ENCODE measurements at regions not wholly inside any gene's neighbourhood (a gene's known extent, or its start where the extent isn't known, plus 50 kb on each side); places are given as distances from the start of the nearest gene placed in this dataset.
"Not testable (repeated sequence)": the region's sequence is repeated elsewhere in the genome, so short reads cannot be mapped to it uniquely, and the experiment has no call there.

- no peak for DNase-seq
These were observed 114.7 kb downstream of the ERMARD start for GRCh38 chr6:169866140-169866534.

GRCh38 chr6:169865346-169866139, 114.1 kb downstream of the ERMARD start:
- no peak for DNase-seq

- no peak for DNase-seq
These were observed 113.0 kb downstream of the ERMARD start for GRCh38 chr6:169864148-169865020.

- no peak for DNase-seq
These were observed 112.3 kb downstream of the ERMARD start for GRCh38 chr6:169863710-169864109.

- no peak for DNase-seq
These were observed 111.6 kb downstream of the ERMARD start for GRCh38 chr6:169862892-169863525.

- DNase-seq, result no peak
These were observed 110.8 kb downstream of the ERMARD start for GRCh38 chr6:169862043-169862891.

- DNase-seq, result no peak
These were observed 110.1 kb downstream of the ERMARD start for GRCh38 chr6:169861431-169862042.

- no peak for DNase-seq
These were observed 108.7 kb downstream of the ERMARD start for GRCh38 chr6:169859978-169860703.

- no peak for DNase-seq
These were observed 108.1 kb downstream of the ERMARD start for GRCh38 chr6:169859401-169859977.

- DNase-seq, result no peak
These were observed 107.5 kb downstream of the ERMARD start for GRCh38 chr6:169858935-169859351.

GRCh38 chr6:169858293-169858934, 107.0 kb downstream of the ERMARD start:
- no peak for DNase-seq

- no peak for DNase-seq
These were observed 106.2 kb downstream of the ERMARD start for GRCh38 chr6:169857343-169858292.

- not testable (repeated sequence) for DNase-seq
These were observed 105.3 kb downstream of the ERMARD start for GRCh38 chr6:169856442-169857342.

- DNase-seq, result no peak
These were observed 103.4 kb downstream of the ERMARD start for GRCh38 chr6:169854813-169855212.

- DNase-seq, result no peak
These were observed 102.8 kb downstream of the ERMARD start for GRCh38 chr6:169854083-169854725.

Measured in muscle of back (tissue), 3 donors.